Right lobe of liver (tissue), 4 donors: ENCODE measurements at regions not wholly inside any gene's neighbourhood (a gene's known extent, or its start where the extent isn't known, plus 50 kb on each side); places are given as distances from the start of the nearest gene placed in this dataset.

ENCODE experiments used
- POLR2A ChIP-seq: fragments of 450-650 bp; IDR thresholded peaks from one replicate; pipeline ENCODE4 v1.6.1; 2017; ENCODE audit warnings: antibody characterized with exemption, mild to moderate bottlenecking
- TF ChIP-seq, protein P1 (sequence below), 4 donors: fragments of 200-600 bp in 3 of 4; fragments of 450-650 bp in 1 of 4; IDR thresholded peaks; one replicate each; pipeline versions ENCODE4 v1.5.1 to v1.8.0; 2016 to 2022; ENCODE audit warnings: antibody characterized with exemption in 4 of 4, mild to moderate bottlenecking in 2 of 4
- donor health status: DM: no; HTN: no; CAD: no.
- donor health status: DM: no; HTN: no; CAD: no.
- donor health status: DM: no; HTN: yes; CAD: no.

- TF ChIP-seq, protein P1, sequence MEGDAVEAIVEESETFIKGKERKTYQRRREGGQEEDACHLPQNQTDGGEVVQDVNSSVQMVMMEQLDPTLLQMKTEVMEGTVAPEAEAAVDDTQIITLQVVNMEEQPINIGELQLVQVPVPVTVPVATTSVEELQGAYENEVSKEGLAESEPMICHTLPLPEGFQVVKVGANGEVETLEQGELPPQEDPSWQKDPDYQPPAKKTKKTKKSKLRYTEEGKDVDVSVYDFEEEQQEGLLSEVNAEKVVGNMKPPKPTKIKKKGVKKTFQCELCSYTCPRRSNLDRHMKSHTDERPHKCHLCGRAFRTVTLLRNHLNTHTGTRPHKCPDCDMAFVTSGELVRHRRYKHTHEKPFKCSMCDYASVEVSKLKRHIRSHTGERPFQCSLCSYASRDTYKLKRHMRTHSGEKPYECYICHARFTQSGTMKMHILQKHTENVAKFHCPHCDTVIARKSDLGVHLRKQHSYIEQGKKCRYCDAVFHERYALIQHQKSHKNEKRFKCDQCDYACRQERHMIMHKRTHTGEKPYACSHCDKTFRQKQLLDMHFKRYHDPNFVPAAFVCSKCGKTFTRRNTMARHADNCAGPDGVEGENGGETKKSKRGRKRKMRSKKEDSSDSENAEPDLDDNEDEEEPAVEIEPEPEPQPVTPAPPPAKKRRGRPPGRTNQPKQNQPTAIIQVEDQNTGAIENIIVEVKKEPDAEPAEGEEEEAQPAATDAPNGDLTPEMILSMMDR (IDR thresholded peaks at IDR 0.05): no peak
- no peak for TF ChIP-seq POLR2A
These were observed 82.6 kb downstream of the GCNT4 start for GRCh38 chr5:74969726-74970125.
